ENCODE measurements at regions not wholly inside any gene's neighbourhood (a gene's known extent, or its start where the extent isn't known, plus 50 kb on each side); places are given as distances from the start of the nearest gene placed in this dataset.

GRCh38 chr2:12804091-12804856 lies 87.5 kb downstream of the TRIB2 start (continued):
- TF ChIP-seq RERE (CRISPR knock-in tag; IDR thresholded peaks at IDR 0.05; ENCODE audit: borderline replicate concordance): no peak
- TF ChIP-seq KAT7 (CRISPR knock-in tag; IDR thresholded peaks at IDR 0.05; ENCODE audit: borderline replicate concordance): no peak
- no peak for TF ChIP-seq DDX20 (tag; IDR thresholded peaks at IDR 0.05; ENCODE audit: low read depth)
- no peak for TF ChIP-seq ZBTB49 (CRISPR knock-in tag; IDR thresholded peaks at IDR 0.05; ENCODE audit: borderline replicate concordance)
- no peak for TF ChIP-seq TARDBP (IDR thresholded peaks at IDR 0.05)
- TF ChIP-seq E4F1 (CRISPR knock-in tag; IDR thresholded peaks at IDR 0.05; ENCODE audit: borderline replicate concordance): no peak
- no peak for TF ChIP-seq ZNF780A (CRISPR knock-in tag; IDR thresholded peaks at IDR 0.05)
- TF ChIP-seq MYC (IDR thresholded peaks at IDR 0.05; ENCODE audit: low read depth, low read length): no peak
- no peak for TF ChIP-seq MYC (CRISPR knock-in tag; IDR thresholded peaks at IDR 0.05; ENCODE audit: borderline replicate concordance, low read depth)
- no peak for TF ChIP-seq XRCC3 (IDR thresholded peaks at IDR 0.05)
